ENCODE measurements at regions not wholly inside any gene's neighbourhood (a gene's known extent, or its start where the extent isn't known, plus 50 kb on each side); places are given as distances from the start of the nearest gene placed in this dataset.

GRCh38 chr3:89586676-89587075, 479.3 kb downstream of the EPHA3 start:
- TF ChIP-seq POLR2AphosphoS5 (IDR thresholded peaks at IDR 0.05; ENCODE audit: low read depth, low read length) (no peak), SIN3A (IDR thresholded peaks at IDR 0.05; ENCODE audit: borderline replicate concordance, insufficient read depth, low read length) (no peak), TAF1 (IDR thresholded peaks at IDR 0.05; ENCODE audit: borderline replicate concordance, insufficient read depth, low read length) (no peak), REST (IDR thresholded peaks at IDR 0.05; ENCODE audit: insufficient read depth in 1 of 2, low read depth in 2 of 2, low read length in 2 of 2) (no peak), FOXP2 (optimal IDR thresholded peaks at IDR 0.05; ENCODE audit: borderline replicate concordance, extremely low read depth, extremely low read length, insufficient read depth) (no peak)

GRCh38 chr3:89606151-89606550, 498.7 kb downstream of the EPHA3 start:
- TF ChIP-seq REST (IDR thresholded peaks at IDR 0.05; ENCODE audit: insufficient read depth in 1 of 2, low read depth in 2 of 2, low read length in 2 of 2) = no peak
- no peak for TF ChIP-seq FOXP2 (optimal IDR thresholded peaks at IDR 0.05; ENCODE audit: borderline replicate concordance, extremely low read depth, extremely low read length, insufficient read depth)
- TF ChIP-seq SIN3A (IDR thresholded peaks at IDR 0.05; ENCODE audit: borderline replicate concordance, insufficient read depth, low read length) = no peak
- no peak for TF ChIP-seq POLR2AphosphoS5 (IDR thresholded peaks at IDR 0.05; ENCODE audit: low read depth, low read length)
- TF ChIP-seq TAF1 (IDR thresholded peaks at IDR 0.05; ENCODE audit: borderline replicate concordance, insufficient read depth, low read length) = no peak

- TF ChIP-seq REST (IDR thresholded peaks at IDR 0.05; ENCODE audit: insufficient read depth in 1 of 2, low read depth in 2 of 2, low read length in 2 of 2) (no peak), POLR2AphosphoS5 (IDR thresholded peaks at IDR 0.05; ENCODE audit: low read depth, low read length) (no peak), SIN3A (IDR thresholded peaks at IDR 0.05; ENCODE audit: borderline replicate concordance, insufficient read depth, low read length) (no peak), FOXP2 (optimal IDR thresholded peaks at IDR 0.05; ENCODE audit: borderline replicate concordance, extremely low read depth, extremely low read length, insufficient read depth) (no peak), TAF1 (IDR thresholded peaks at IDR 0.05; ENCODE audit: borderline replicate concordance, insufficient read depth, low read length) (no peak)
These were observed 504.6 kb downstream of the EPHA3 start for GRCh38 chr3:89612027-89612426.

GRCh38 chr3:89613241-89613640, 505.8 kb downstream of the EPHA3 start:
- no peak for TF ChIP-seq SIN3A (IDR thresholded peaks at IDR 0.05; ENCODE audit: borderline replicate concordance, insufficient read depth, low read length)
- no peak for TF ChIP-seq POLR2AphosphoS5 (IDR thresholded peaks at IDR 0.05; ENCODE audit: low read depth, low read length)
- no peak for TF ChIP-seq FOXP2 (optimal IDR thresholded peaks at IDR 0.05; ENCODE audit: borderline replicate concordance, extremely low read depth, extremely low read length, insufficient read depth)
- TF ChIP-seq REST (IDR thresholded peaks at IDR 0.05; ENCODE audit: insufficient read depth in 1 of 2, low read depth in 2 of 2, low read length in 2 of 2) = no peak
- no peak for TF ChIP-seq TAF1 (IDR thresholded peaks at IDR 0.05; ENCODE audit: borderline replicate concordance, insufficient read depth, low read length)

GRCh38 chr3:89617706-89618105, 510.3 kb downstream of the EPHA3 start:
- TF ChIP-seq FOXP2 (optimal IDR thresholded peaks at IDR 0.05; ENCODE audit: borderline replicate concordance, extremely low read depth, extremely low read length, insufficient read depth) = no peak
- TF ChIP-seq TAF1 (IDR thresholded peaks at IDR 0.05; ENCODE audit: borderline replicate concordance, insufficient read depth, low read length) = no peak
- no peak for TF ChIP-seq SIN3A (IDR thresholded peaks at IDR 0.05; ENCODE audit: borderline replicate concordance, insufficient read depth, low read length)
